ENCODE measurements at regions not wholly inside any gene's neighbourhood (a gene's known extent, or its start where the extent isn't known, plus 50 kb on each side); places are given as distances from the start of the nearest gene placed in this dataset.

- TF ChIP-seq ZNF33A (CRISPR knock-in tag; IDR thresholded peaks at IDR 0.05; ENCODE audit: borderline replicate concordance) (no peak), NFKB2 (CRISPR knock-in tag; IDR thresholded peaks at IDR 0.05; ENCODE audit: borderline replicate concordance) (no peak), ZNF335 (CRISPR knock-in tag; IDR thresholded peaks at IDR 0.05) (no peak), ZKSCAN5 (CRISPR knock-in tag; IDR thresholded peaks at IDR 0.05) (no peak), EZH2 (conservative IDR thresholded peaks at IDR 0.05; ENCODE audit: low read depth, low read length) (no peak), BRF2 (CRISPR knock-in tag; IDR thresholded peaks at IDR 0.05) (no peak), MZF1 (CRISPR knock-in tag; IDR thresholded peaks at IDR 0.05; ENCODE audit: borderline replicate concordance) (no peak)
Measured at GRCh38 chr15:95303713-95304112, 1026.8 kb upstream of the NR2F2 start.
